ENCODE measurements at regions not wholly inside any gene's neighbourhood (a gene's known extent, or its start where the extent isn't known, plus 50 kb on each side); places are given as distances from the start of the nearest gene placed in this dataset.

DNA sequence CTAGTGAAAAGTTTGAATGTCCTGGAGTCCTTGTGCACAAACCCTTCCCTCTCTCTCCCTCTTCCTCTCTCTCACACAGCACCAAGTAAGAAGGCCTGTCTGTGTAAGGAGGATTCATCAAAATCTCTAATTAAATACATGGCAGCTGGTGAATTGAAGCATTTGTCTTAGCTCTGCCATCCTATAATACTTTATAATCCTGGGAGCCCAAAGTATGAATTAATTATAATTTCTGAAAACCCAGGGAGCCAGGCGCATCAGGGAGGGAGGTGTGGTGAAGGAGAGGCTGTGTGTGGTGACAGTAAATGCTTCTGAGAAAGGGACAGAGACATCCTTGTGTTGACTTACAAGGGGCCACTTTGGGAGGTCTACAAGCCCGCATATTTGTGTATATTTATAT lies 691.4 kb upstream of the EEF2KMT start:
- TF ChIP-seq, protein P1, sequence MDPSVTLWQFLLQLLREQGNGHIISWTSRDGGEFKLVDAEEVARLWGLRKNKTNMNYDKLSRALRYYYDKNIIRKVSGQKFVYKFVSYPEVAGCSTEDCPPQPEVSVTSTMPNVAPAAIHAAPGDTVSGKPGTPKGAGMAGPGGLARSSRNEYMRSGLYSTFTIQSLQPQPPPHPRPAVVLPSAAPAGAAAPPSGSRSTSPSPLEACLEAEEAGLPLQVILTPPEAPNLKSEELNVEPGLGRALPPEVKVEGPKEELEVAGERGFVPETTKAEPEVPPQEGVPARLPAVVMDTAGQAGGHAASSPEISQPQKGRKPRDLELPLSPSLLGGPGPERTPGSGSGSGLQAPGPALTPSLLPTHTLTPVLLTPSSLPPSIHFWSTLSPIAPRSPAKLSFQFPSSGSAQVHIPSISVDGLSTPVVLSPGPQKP (IDR thresholded peaks at IDR 0.05; ENCODE audit: borderline replicate concordance, low read depth, low read length): no peak
- TF ChIP-seq, protein P2, sequence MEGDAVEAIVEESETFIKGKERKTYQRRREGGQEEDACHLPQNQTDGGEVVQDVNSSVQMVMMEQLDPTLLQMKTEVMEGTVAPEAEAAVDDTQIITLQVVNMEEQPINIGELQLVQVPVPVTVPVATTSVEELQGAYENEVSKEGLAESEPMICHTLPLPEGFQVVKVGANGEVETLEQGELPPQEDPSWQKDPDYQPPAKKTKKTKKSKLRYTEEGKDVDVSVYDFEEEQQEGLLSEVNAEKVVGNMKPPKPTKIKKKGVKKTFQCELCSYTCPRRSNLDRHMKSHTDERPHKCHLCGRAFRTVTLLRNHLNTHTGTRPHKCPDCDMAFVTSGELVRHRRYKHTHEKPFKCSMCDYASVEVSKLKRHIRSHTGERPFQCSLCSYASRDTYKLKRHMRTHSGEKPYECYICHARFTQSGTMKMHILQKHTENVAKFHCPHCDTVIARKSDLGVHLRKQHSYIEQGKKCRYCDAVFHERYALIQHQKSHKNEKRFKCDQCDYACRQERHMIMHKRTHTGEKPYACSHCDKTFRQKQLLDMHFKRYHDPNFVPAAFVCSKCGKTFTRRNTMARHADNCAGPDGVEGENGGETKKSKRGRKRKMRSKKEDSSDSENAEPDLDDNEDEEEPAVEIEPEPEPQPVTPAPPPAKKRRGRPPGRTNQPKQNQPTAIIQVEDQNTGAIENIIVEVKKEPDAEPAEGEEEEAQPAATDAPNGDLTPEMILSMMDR (conservative IDR thresholded peaks at IDR 0.05; ENCODE audit: low read depth, low read length): no peak
- TF ChIP-seq CEBPB (IDR thresholded peaks at IDR 0.05; ENCODE audit: low read depth, low read length) (no peak), POLR2A (IDR thresholded peaks at IDR 0.05; ENCODE audit: low read depth, low read length) (no peak), FOS (IDR thresholded peaks at IDR 0.05; ENCODE audit: low read depth, low read length) (no peak), BHLHE40 (IDR thresholded peaks at IDR 0.05; ENCODE audit: low read depth, low read length) (no peak)
